ENCODE measurements at regions not wholly inside any gene's neighbourhood (a gene's known extent, or its start where the extent isn't known, plus 50 kb on each side); places are given as distances from the start of the nearest gene placed in this dataset.

DNA sequence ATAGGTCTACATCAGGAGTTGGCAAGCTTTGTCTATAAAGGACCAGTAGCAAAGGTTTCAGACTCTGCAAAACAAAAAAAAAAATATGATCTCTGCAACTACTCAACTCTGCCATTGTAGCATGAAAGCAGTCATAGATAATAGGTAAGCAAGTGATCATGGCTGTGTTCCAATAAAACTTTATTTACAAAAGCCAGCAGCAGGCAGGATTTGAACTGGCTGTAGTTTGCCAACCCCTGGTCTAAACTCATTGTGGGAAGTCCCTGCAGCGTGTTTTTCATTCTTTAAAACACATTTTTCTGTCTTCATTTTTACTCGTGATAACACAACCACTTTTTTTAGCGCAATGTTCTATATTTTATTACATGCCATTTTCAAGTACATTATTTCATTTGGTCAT is 127.5 kb upstream of the COX10 start:
- TF ChIP-seq EP300 (IDR thresholded peaks at IDR 0.05): no peak
- no peak for TF ChIP-seq POLR2A (IDR thresholded peaks at IDR 0.05)
- TF ChIP-seq, protein P1, sequence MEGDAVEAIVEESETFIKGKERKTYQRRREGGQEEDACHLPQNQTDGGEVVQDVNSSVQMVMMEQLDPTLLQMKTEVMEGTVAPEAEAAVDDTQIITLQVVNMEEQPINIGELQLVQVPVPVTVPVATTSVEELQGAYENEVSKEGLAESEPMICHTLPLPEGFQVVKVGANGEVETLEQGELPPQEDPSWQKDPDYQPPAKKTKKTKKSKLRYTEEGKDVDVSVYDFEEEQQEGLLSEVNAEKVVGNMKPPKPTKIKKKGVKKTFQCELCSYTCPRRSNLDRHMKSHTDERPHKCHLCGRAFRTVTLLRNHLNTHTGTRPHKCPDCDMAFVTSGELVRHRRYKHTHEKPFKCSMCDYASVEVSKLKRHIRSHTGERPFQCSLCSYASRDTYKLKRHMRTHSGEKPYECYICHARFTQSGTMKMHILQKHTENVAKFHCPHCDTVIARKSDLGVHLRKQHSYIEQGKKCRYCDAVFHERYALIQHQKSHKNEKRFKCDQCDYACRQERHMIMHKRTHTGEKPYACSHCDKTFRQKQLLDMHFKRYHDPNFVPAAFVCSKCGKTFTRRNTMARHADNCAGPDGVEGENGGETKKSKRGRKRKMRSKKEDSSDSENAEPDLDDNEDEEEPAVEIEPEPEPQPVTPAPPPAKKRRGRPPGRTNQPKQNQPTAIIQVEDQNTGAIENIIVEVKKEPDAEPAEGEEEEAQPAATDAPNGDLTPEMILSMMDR (IDR thresholded peaks at IDR 0.05): no peak
- no peak for TF ChIP-seq POLR2AphosphoS5 (IDR thresholded peaks at IDR 0.05)
